WTC11 (cell line): ENCODE measurements at regions not wholly inside any gene's neighbourhood (a gene's known extent, or its start where the extent isn't known, plus 50 kb on each side); places are given as distances from the start of the nearest gene placed in this dataset.

ENCODE experiments used
- ATAC-seq: fragments of 200-7000 bp; cut with Tn5 transposase; 2 replicates; pipeline ENCODE4 v1.10.0; 2021; ENCODE audit warnings: mild to moderate bottlenecking, moderate library complexity
- CTCF ChIA-PET: fragments of 300-600 bp; sonication (Branson Sonifier 250); formaldehyde crosslinking; loops from one replicate; lab custom pipeline; 2021; ENCODE audit warnings: antibody characterized with exemption; lab: Charles Lee
- POLR2A ChIA-PET: fragments of 350-600 bp; sonication (Branson Sonifier 250); formaldehyde crosslinking; loops from one replicate; lab custom pipeline; 2021; ENCODE audit warnings: antibody characterized with exemption; lab: Charles Lee
- DNase-seq: peaks from one replicate; pipeline ENCODE4 v3.0.0; 2021; ENCODE audit warnings: low spot score
- H3K27ac Mint-ChIP-seq: 2 replicates; pipeline ENCODE4 v1.8.0; 2021; ENCODE audit warnings: mixed read lengths
- H3K27me3 Mint-ChIP-seq: 2 replicates; pipeline ENCODE4 v1.8.0; 2021; ENCODE audit warnings: low read depth, mild to moderate bottlenecking, moderate library complexity, mixed read lengths
- H3K36me3 Mint-ChIP-seq: 2 replicates; pipeline ENCODE4 v1.8.0; 2021; ENCODE audit warnings: mixed read lengths
- H3K4me1 Mint-ChIP-seq: 2 replicates; pipeline ENCODE4 v1.8.0; 2022; ENCODE audit warnings: mixed read lengths
- H3K4me3 Mint-ChIP-seq: 2 replicates; pipeline ENCODE4 v1.8.0; 2021; ENCODE audit warnings: mild to moderate bottlenecking, moderate library complexity, mixed read lengths
- H3K9me3 Mint-ChIP-seq: 2 replicates; pipeline ENCODE4 v1.8.0; 2021; ENCODE audit warnings: mixed read lengths
- CREB1 ChIP-seq: sonication (generic); formaldehyde crosslinking; IDR thresholded peaks from 2 replicates; pipeline ENCODE4 v1.8.0; 2023; ENCODE audit warnings: mild to moderate bottlenecking, missing genetic modification reagents
- ELF4 ChIP-seq: sonication (generic); formaldehyde crosslinking; IDR thresholded peaks from 2 replicates; pipeline ENCODE4 v1.8.1; 2022; ENCODE audit warnings: low read depth, mild to moderate bottlenecking, moderate library complexity, missing genetic modification reagents
- FOXP1 ChIP-seq: sonication (generic); formaldehyde crosslinking; IDR thresholded peaks from 2 replicates; pipeline ENCODE4 v1.8.0; 2022; ENCODE audit warnings: missing genetic modification reagents, mild to moderate bottlenecking, moderate library complexity, borderline replicate concordance
- GABPB1 ChIP-seq: sonication (generic); formaldehyde crosslinking; IDR thresholded peaks from 2 replicates; pipeline ENCODE4 v1.8.1; 2023; ENCODE audit warnings: mild to moderate bottlenecking, missing genetic modification reagents
- GRHL2 ChIP-seq: fragments of 250-450 bp; sonication (Bioruptor Pico); IDR thresholded peaks from 2 replicates; pipeline ENCODE4 v1.8.0; 2022; ENCODE audit warnings: mild to moderate bottlenecking, moderate library complexity; ENCODE audit not compliant: insufficient replicate concordance, severe bottlenecking
- KAT7 ChIP-seq: sonication (generic); formaldehyde crosslinking; IDR thresholded peaks from 2 replicates; pipeline ENCODE4 v1.8.1; 2023; ENCODE audit warnings: missing genetic modification reagents, mild to moderate bottlenecking, borderline replicate concordance
- MXD4 ChIP-seq: fragments of 250-450 bp; sonication (Bioruptor Pico); IDR thresholded peaks from 2 replicates; pipeline ENCODE4 v1.8.0; 2021; ENCODE audit warnings: mild to moderate bottlenecking, moderate library complexity, borderline replicate concordance
- NFYB ChIP-seq: sonication (generic); formaldehyde crosslinking; conservative IDR thresholded peaks from 2 replicates; pipeline ENCODE4 v1.8.0; 2022; ENCODE audit warnings: low read depth, missing genetic modification reagents
- NR1H2 ChIP-seq: sonication (generic); formaldehyde crosslinking; IDR thresholded peaks from 2 replicates; pipeline ENCODE4 v1.9.0; 2021; ENCODE audit warnings: mild to moderate bottlenecking, moderate library complexity, missing genetic modification reagents
- OVOL2 ChIP-seq: fragments of 250-450 bp; sonication (Bioruptor Pico); IDR thresholded peaks from 2 replicates; pipeline ENCODE4 v1.9.0; 2021; ENCODE audit warnings: mild to moderate bottlenecking, borderline replicate concordance
- SMAD4 ChIP-seq: sonication (generic); formaldehyde crosslinking; IDR thresholded peaks from 2 replicates; pipeline ENCODE4 v1.8.0; 2022; ENCODE audit warnings: mild to moderate bottlenecking, missing genetic modification reagents
- SOX15 ChIP-seq: fragments of 250-450 bp; sonication (Bioruptor Pico); IDR thresholded peaks from 2 replicates; pipeline ENCODE4 v1.9.0; 2021; ENCODE audit warnings: mild to moderate bottlenecking
- TCF7 ChIP-seq: sonication (generic); formaldehyde crosslinking; IDR thresholded peaks from 2 replicates; pipeline ENCODE4 v1.8.0; 2022; ENCODE audit warnings: mild to moderate bottlenecking, low read depth, missing genetic modification reagents, moderate library complexity
- TP53 ChIP-seq: sonication (generic); formaldehyde crosslinking; IDR thresholded peaks from 2 replicates; pipeline ENCODE4 v1.8.1; 2023; ENCODE audit warnings: mild to moderate bottlenecking, missing genetic modification reagents
- ZNF396 ChIP-seq: fragments of 250-450 bp; sonication (Bioruptor Pico); IDR thresholded peaks from 2 replicates; pipeline ENCODE4 v1.8.0; 2021; ENCODE audit warnings: mild to moderate bottlenecking, moderate library complexity, borderline replicate concordance
- ZNF671 ChIP-seq: fragments of 250-450 bp; sonication (Bioruptor Pico); IDR thresholded peaks from 2 replicates; pipeline ENCODE4 v1.8.0; 2021; ENCODE audit warnings: mild to moderate bottlenecking
- TF ChIP-seq, protein P1 (sequence below): sonication (generic); formaldehyde crosslinking; IDR thresholded peaks from 2 replicates; pipeline ENCODE4 v1.8.0; 2022; ENCODE audit warnings: missing genetic modification reagents
- TF ChIP-seq, protein P2 (sequence below): sonication (generic); formaldehyde crosslinking; IDR thresholded peaks from 2 replicates; pipeline ENCODE4 v1.8.1; 2022; ENCODE audit warnings: missing genetic modification reagents, borderline replicate concordance
- TF ChIP-seq, protein P3 (sequence below): fragments of 250-450 bp; sonication (Bioruptor Pico); conservative IDR thresholded peaks from 2 replicates; pipeline ENCODE4 v1.9.0; 2021; ENCODE audit warnings: mild to moderate bottlenecking
- TF ChIP-seq, protein P4 (sequence below): sonication (generic); formaldehyde crosslinking; IDR thresholded peaks from 2 replicates; pipeline ENCODE4 v1.8.1; 2022; ENCODE audit warnings: mild to moderate bottlenecking, missing genetic modification reagents, moderate library complexity, borderline replicate concordance
- TF ChIP-seq, protein P5 (sequence below): sonication (generic); formaldehyde crosslinking; conservative IDR thresholded peaks from 2 replicates; pipeline ENCODE4 v1.8.1; 2023; ENCODE audit warnings: mild to moderate bottlenecking, low read depth, missing genetic modification reagents, moderate library complexity

DNA sequence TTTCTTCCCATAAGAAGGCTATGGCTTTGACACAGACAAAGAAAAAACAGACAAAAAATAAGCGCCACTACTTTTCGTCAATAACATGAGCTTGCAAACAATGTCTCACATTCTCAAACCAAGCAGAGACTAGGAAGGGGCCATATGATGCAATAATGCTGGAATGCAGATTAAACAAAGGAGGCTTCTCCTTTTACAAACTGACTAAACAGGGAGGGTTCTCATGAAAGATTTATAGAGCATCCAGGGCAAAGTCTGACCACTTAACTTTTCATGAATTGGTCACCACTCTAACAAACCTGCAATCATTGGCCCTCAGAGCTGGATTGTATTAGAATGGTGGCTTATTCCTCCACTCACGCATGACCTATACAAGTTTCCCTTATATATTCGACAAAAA lies 663.3 kb upstream of the CHAC2 start:
- H3K27ac Mint-ChIP-seq: peak overlapping the region; percentile 43
- peaks cover 21% of the 10 kb centered on the region for H3K4me1 Mint-ChIP-seq
- H3K4me3 Mint-ChIP-seq: no peak overlapping the region
- ATAC-seq (peak; percentile 66), DNase-seq (no peak)
- no peaks in the 10 kb centered on the region for H3K27me3 Mint-ChIP-seq
- POLR2A ChIA-PET: no interaction called here
- peaks cover 6% of the 10 kb centered on the region; the same call in 1 of the 2 replicates for H3K9me3 Mint-ChIP-seq
- TF ChIP-seq, protein P1, sequence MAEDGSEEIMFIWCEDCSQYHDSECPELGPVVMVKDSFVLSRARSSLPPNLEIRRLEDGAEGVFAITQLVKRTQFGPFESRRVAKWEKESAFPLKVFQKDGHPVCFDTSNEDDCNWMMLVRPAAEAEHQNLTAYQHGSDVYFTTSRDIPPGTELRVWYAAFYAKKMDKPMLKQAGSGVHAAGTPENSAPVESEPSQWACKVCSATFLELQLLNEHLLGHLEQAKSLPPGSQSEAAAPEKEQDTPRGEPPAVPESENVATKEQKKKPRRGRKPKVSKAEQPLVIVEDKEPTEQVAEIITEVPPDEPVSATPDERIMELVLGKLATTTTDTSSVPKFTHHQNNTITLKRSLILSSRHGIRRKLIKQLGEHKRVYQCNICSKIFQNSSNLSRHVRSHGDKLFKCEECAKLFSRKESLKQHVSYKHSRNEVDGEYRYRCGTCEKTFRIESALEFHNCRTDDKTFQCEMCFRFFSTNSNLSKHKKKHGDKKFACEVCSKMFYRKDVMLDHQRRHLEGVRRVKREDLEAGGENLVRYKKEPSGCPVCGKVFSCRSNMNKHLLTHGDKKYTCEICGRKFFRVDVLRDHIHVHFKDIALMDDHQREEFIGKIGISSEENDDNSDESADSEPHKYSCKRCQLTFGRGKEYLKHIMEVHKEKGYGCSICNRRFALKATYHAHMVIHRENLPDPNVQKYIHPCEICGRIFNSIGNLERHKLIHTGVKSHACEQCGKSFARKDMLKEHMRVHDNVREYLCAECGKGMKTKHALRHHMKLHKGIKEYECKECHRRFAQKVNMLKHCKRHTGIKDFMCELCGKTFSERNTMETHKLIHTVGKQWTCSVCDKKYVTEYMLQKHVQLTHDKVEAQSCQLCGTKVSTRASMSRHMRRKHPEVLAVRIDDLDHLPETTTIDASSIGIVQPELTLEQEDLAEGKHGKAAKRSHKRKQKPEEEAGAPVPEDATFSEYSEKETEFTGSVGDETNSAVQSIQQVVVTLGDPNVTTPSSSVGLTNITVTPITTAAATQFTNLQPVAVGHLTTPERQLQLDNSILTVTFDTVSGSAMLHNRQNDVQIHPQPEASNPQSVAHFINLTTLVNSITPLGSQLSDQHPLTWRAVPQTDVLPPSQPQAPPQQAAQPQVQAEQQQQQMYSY (CRISPR knock-in tag): no peak
- TF ChIP-seq GABPB1 (CRISPR knock-in tag): peak; percentile 97
- TF ChIP-seq NR1H2 (CRISPR knock-in tag): no peak
- TF ChIP-seq, protein P2, sequence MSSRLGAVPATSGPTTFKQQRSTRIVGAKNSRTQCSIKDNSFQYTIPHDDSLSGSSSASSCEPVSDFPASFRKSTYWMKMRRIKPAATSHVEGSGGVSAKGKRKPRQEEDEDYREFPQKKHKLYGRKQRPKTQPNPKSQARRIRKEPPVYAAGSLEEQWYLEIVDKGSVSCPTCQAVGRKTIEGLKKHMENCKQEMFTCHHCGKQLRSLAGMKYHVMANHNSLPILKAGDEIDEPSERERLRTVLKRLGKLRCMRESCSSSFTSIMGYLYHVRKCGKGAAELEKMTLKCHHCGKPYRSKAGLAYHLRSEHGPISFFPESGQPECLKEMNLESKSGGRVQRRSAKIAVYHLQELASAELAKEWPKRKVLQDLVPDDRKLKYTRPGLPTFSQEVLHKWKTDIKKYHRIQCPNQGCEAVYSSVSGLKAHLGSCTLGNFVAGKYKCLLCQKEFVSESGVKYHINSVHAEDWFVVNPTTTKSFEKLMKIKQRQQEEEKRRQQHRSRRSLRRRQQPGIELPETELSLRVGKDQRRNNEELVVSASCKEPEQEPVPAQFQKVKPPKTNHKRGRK (CRISPR knock-in tag): no peak
- no peaks in the 10 kb centered on the region; the same call in 1 of the 2 replicates for H3K36me3 Mint-ChIP-seq
- CTCF ChIA-PET: no interaction called here

DNA sequence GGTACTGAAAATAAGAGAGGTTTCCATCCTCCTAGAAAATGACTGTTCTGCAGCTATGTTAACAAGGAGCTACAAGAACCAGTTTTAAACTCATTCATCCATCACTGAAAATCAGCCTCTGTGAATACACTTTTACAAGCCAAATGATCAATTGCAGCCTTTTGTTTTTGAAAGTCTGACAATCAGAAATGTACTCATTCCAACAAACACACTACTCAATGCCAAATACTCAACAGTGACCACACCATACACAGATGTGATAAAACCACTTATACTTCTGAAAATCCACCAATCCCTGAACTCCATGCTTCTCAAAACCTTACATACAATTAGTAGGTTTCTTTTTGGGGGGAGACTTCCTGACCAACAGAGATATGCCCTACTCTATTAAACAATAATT lies 663.9 kb upstream of the CHAC2 start:
- peaks cover 21% of the 10 kb centered on the region for H3K4me1 Mint-ChIP-seq
- no peaks in the 10 kb centered on the region; the same call in 1 of the 2 replicates for H3K36me3 Mint-ChIP-seq
- POLR2A ChIA-PET: no interaction called here
- DNase-seq: no peak
- H3K9me3 Mint-ChIP-seq: peaks cover 6% of the 10 kb centered on the region; the same call in 1 of the 2 replicates
- H3K4me3 Mint-ChIP-seq: no peak overlapping the region
- CTCF ChIA-PET: no interaction called here
- H3K27ac Mint-ChIP-seq: peak overlapping the region; percentile 25; the same call in 1 of the 2 replicates
- no peak for ATAC-seq
- TF ChIP-seq OVOL2 (CRISPR knock-in tag): no peak
- no peak for TF ChIP-seq NFYB (CRISPR knock-in tag)
- no peak for TF ChIP-seq TCF7 (CRISPR knock-in tag)
- no peak for TF ChIP-seq ZNF671
- no peak for TF ChIP-seq SOX15 (CRISPR knock-in tag)
- no peak for TF ChIP-seq KAT7 (CRISPR knock-in tag)
- TF ChIP-seq, protein P3, sequence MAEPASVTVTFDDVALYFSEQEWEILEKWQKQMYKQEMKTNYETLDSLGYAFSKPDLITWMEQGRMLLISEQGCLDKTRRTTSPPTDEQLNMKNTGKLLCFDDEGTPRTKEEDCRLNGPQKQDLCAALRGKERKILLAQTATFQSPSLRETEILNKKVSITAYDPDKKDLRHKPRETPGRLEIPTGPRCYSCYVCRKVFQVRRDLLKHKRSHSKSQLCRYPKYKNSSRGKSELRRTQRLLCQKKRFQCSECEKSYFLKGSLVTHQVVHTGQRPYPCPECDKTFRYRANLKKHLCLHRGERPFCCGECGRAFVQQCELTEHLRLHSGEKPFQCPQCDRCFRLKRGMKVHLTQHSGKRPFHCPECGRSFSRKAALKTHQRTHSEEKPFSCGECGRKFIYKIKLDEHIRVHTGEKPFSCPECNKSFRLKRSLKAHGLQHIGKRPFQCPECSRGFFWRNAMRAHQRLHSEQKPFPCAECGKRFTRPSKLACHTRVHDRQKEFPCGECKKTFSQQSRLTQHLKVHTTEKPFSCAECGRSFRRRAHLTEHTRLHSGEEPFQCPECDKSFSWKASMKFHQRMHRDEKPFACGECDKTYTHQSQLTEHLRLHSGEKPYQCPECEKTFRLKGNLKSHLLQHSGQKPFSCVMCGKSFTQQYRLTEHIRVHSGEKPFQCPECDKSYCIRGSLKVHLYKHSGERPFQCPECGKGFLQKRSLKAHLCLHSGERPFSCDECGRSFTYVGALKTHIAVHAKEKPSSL (CRISPR knock-in tag): no peak
- TF ChIP-seq ELF4 (CRISPR knock-in tag): no peak
- no peak for TF ChIP-seq SMAD4 (CRISPR knock-in tag)
- TF ChIP-seq, protein P4, sequence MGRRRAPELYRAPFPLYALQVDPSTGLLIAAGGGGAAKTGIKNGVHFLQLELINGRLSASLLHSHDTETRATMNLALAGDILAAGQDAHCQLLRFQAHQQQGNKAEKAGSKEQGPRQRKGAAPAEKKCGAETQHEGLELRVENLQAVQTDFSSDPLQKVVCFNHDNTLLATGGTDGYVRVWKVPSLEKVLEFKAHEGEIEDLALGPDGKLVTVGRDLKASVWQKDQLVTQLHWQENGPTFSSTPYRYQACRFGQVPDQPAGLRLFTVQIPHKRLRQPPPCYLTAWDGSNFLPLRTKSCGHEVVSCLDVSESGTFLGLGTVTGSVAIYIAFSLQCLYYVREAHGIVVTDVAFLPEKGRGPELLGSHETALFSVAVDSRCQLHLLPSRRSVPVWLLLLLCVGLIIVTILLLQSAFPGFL: no peak
- no peak for TF ChIP-seq CREB1 (CRISPR knock-in tag)
- no peak for TF ChIP-seq ZNF396 (CRISPR knock-in tag)
- TF ChIP-seq FOXP1: no peak
- no peak for TF ChIP-seq GRHL2
- TF ChIP-seq MXD4: no peak
- no peak for TF ChIP-seq TP53 (CRISPR knock-in tag)
- TF ChIP-seq, protein P5, sequence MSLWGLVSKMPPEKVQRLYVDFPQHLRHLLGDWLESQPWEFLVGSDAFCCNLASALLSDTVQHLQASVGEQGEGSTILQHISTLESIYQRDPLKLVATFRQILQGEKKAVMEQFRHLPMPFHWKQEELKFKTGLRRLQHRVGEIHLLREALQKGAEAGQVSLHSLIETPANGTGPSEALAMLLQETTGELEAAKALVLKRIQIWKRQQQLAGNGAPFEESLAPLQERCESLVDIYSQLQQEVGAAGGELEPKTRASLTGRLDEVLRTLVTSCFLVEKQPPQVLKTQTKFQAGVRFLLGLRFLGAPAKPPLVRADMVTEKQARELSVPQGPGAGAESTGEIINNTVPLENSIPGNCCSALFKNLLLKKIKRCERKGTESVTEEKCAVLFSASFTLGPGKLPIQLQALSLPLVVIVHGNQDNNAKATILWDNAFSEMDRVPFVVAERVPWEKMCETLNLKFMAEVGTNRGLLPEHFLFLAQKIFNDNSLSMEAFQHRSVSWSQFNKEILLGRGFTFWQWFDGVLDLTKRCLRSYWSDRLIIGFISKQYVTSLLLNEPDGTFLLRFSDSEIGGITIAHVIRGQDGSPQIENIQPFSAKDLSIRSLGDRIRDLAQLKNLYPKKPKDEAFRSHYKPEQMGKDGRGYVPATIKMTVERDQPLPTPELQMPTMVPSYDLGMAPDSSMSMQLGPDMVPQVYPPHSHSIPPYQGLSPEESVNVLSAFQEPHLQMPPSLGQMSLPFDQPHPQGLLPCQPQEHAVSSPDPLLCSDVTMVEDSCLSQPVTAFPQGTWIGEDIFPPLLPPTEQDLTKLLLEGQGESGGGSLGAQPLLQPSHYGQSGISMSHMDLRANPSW: no peak
- no peaks in the 10 kb centered on the region for H3K27me3 Mint-ChIP-seq
